ENCODE measurements at regions not wholly inside any gene's neighbourhood (a gene's known extent, or its start where the extent isn't known, plus 50 kb on each side); places are given as distances from the start of the nearest gene placed in this dataset.

DNA sequence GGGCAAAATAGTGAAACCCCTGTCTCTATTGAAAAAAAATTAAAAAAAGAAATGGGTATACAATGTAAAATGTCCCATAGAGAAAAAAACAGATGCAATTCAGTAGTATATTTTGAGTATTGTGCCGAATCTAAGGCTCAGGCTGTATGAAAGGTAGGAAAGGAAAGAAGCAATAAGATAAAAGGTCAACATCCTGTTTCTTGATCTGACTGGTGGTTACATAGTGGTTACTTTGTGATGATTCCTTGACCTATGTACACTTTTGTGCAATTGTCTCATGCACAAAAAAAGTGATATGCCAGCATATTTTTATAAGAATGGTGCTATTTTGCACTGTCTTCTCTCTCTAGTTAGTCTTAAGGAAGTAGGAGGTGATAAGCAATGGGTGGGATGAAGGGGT, 1333.7 kb upstream of the TMEFF2 start (continued):
- TF ChIP-seq, protein P1, sequence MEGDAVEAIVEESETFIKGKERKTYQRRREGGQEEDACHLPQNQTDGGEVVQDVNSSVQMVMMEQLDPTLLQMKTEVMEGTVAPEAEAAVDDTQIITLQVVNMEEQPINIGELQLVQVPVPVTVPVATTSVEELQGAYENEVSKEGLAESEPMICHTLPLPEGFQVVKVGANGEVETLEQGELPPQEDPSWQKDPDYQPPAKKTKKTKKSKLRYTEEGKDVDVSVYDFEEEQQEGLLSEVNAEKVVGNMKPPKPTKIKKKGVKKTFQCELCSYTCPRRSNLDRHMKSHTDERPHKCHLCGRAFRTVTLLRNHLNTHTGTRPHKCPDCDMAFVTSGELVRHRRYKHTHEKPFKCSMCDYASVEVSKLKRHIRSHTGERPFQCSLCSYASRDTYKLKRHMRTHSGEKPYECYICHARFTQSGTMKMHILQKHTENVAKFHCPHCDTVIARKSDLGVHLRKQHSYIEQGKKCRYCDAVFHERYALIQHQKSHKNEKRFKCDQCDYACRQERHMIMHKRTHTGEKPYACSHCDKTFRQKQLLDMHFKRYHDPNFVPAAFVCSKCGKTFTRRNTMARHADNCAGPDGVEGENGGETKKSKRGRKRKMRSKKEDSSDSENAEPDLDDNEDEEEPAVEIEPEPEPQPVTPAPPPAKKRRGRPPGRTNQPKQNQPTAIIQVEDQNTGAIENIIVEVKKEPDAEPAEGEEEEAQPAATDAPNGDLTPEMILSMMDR (IDR thresholded peaks at IDR 0.05; ENCODE audit: control extremely low read depth in 1 of 3, insufficient read depth in 1 of 3, low read depth in 1 of 3, low read length in 3 of 3), result no peak
- TF ChIP-seq BRCA1 (IDR thresholded peaks at IDR 0.05; ENCODE audit: low read depth, low read length) (no peak), GABPA (IDR thresholded peaks at IDR 0.05; ENCODE audit: borderline replicate concordance, insufficient read depth, low read length) (no peak), TBP (IDR thresholded peaks at IDR 0.05; ENCODE audit: low read depth, low read length) (no peak), SUZ12 (IDR thresholded peaks at IDR 0.05; ENCODE audit: low read length) (no peak), KDM4A (IDR thresholded peaks at IDR 0.05; ENCODE audit: low read depth, low read length, severe bottlenecking) (no peak), RFX5 (IDR thresholded peaks at IDR 0.05; ENCODE audit: borderline replicate concordance, low read depth, low read length) (no peak)
